GM19035 (cell line): ENCODE measurements at regions not wholly inside any gene's neighbourhood (a gene's known extent, or its start where the extent isn't known, plus 50 kb on each side); places are given as distances from the start of the nearest gene placed in this dataset.
"Not testable (repeated sequence)": the region's sequence is repeated elsewhere in the genome, so short reads cannot be mapped to it uniquely, and the experiment has no call there.

Experiments used
- ATAC-seq: cut with Tn5 transposase; IDR thresholded peaks from one replicate; pipeline ENCODE4 v1.9.1; 2021; ENCODE audit not compliant: unreplicated experiment

GRCh38 chr2:83221258-83221657 is 1237.8 kb downstream of the SUCLG1 start:
- no peak for ATAC-seq

- no peak for ATAC-seq
These were observed 1241.2 kb downstream of the SUCLG1 start for GRCh38 chr2:83217854-83218253.

- ATAC-seq = no peak
These were observed 1262.9 kb downstream of the SUCLG1 start for GRCh38 chr2:83196225-83196624.

- no peak for ATAC-seq
These were observed 1267.8 kb downstream of the SUCLG1 start for GRCh38 chr2:83191316-83191715.

- no peak for ATAC-seq
These were observed 1272.8 kb downstream of the SUCLG1 start for GRCh38 chr2:83186105-83186760.

GRCh38 chr2:83180862-83181530 is 1278.1 kb downstream of the SUCLG1 start:
- not testable (repeated sequence) for ATAC-seq

GRCh38 chr2:83176539-83176938 is 1282.5 kb downstream of the SUCLG1 start:
- ATAC-seq = no peak

- no peak for ATAC-seq
These were observed 1286.2 kb downstream of the SUCLG1 start for GRCh38 chr2:83172841-83173240.

- ATAC-seq = no peak
These were observed 1290.7 kb downstream of the SUCLG1 start for GRCh38 chr2:83168377-83168776.

- no peak for ATAC-seq
These were observed 1296.7 kb downstream of the SUCLG1 start for GRCh38 chr2:83162421-83162820.

- ATAC-seq = no peak
These were observed 1298.5 kb downstream of the SUCLG1 start for GRCh38 chr2:83160571-83160970.

- no peak for ATAC-seq
These were observed 1303.3 kb downstream of the SUCLG1 start for GRCh38 chr2:83155826-83156225.

GRCh38 chr2:83143946-83144345 is 1315.1 kb downstream of the SUCLG1 start:
- no peak for ATAC-seq

- no peak for ATAC-seq
These were observed 1316.1 kb downstream of the SUCLG1 start for GRCh38 chr2:83142934-83143333.

- no peak for ATAC-seq
These were observed 1343.5 kb downstream of the SUCLG1 start for GRCh38 chr2:83115606-83116005.

GRCh38 chr2:83115155-83115554 is 1343.9 kb downstream of the SUCLG1 start:
- ATAC-seq = no peak

GRCh38 chr2:83113953-83114352 is 1345.1 kb downstream of the SUCLG1 start:
- ATAC-seq = no peak

- ATAC-seq = no peak
These were observed 1346.2 kb downstream of the SUCLG1 start for GRCh38 chr2:83112858-83113257.

GRCh38 chr2:83109284-83109683 is 1349.8 kb downstream of the SUCLG1 start:
- ATAC-seq = no peak

- ATAC-seq = no peak
These were observed 1352.2 kb downstream of the SUCLG1 start for GRCh38 chr2:83106853-83107252.

- ATAC-seq = no peak
These were observed 1354.9 kb downstream of the SUCLG1 start for GRCh38 chr2:83104202-83104601.

- ATAC-seq = no peak
These were observed 1355.5 kb downstream of the SUCLG1 start for GRCh38 chr2:83103613-83104012.

GRCh38 chr2:83089051-83089450 is 1370.0 kb downstream of the SUCLG1 start:
- ATAC-seq = not testable (repeated sequence)
